Body of pancreas (tissue), 4 donors: ENCODE measurements at regions not wholly inside any gene's neighbourhood (a gene's known extent, or its start where the extent isn't known, plus 50 kb on each side); places are given as distances from the start of the nearest gene placed in this dataset.
"Not testable (repeated sequence)": the region's sequence is repeated elsewhere in the genome, so short reads cannot be mapped to it uniquely, and the experiment has no call there.

Experiments used
- ATAC-seq: fragments of 150-250 bp; one replicate; pipeline ENCODE4 v1.9.1; 2016
- DNase-seq, 4 donors: peaks; one replicate each; pipeline ENCODE4 v3.0.0-alpha.2; 2019
- H3K27ac ChIP-seq, 4 donors: fragments of 200-600 bp; sonication (generic); 1 replicate in 3 of 4; 2 replicates in 1 of 4; pipeline versions ENCODE4 v1.5.1 to v1.6.1; 2016 to 2019; ENCODE audit warnings: mild to moderate bottlenecking in 1 of 4, mixed read lengths in 1 of 4, moderate library complexity in 1 of 4
- H3K27me3 ChIP-seq, 2 donors: fragments of 200-600 bp; sonication (generic); one replicate each; pipeline ENCODE4 v1.6.0; 2016; ENCODE audit warnings: mild to moderate bottlenecking in 1 of 2
- H3K36me3 ChIP-seq, 2 donors: fragments of 200-600 bp; sonication (generic); replicated peaks in 1 of 2; 2 replicates each; pipeline ENCODE4 v1.5.1; 2016; ENCODE audit warnings: low read depth in 2 of 2; ENCODE audit not compliant: insufficient read depth in 1 of 2
- H3K4me1 ChIP-seq: fragments of 200-600 bp; sonication (generic); one replicate; pipeline ENCODE4 v1.6.0; 2016
- H3K4me3 ChIP-seq, 2 donors: fragments of 200-600 bp; sonication (generic); 1 replicate in 1 of 2; 2 replicates in 1 of 2; pipeline ENCODE4 v1.5.1; 2016 to 2019
- H3K9me3 ChIP-seq, 3 donors: fragments of 200-600 bp; sonication (generic); 1 replicate in 2 of 3; 2 replicates in 1 of 3; pipeline ENCODE4 v1.5.1; 2016
- CTCF ChIP-seq, 7 experiments: fragments of 450-650 bp in 4 of 7; fragments of 200-600 bp in 3 of 7; sonication (generic) in 3 of 7; IDR thresholded peaks; one replicate each; pipeline ENCODE4 v1.5.1; 2016 to 2019; ENCODE audit warnings: antibody characterized with exemption in 7 of 7
- POLR2A ChIP-seq, 3 donors: fragments of 450-650 bp; IDR thresholded peaks; one replicate each; pipeline ENCODE4 v1.6.1; 2016; ENCODE audit warnings: antibody characterized with exemption in 3 of 3, mild to moderate bottlenecking in 2 of 3
- WGBS, 2 donors: methylation state at CpG; one replicate each; pipeline ENCODE4 v1.1.5; 2017; 5-methylcytosine and 5-hydroxymethylcytosine counted together
- intact Hi-C: fragments of 100-400 bp; cut with DNase I; formaldehyde crosslinking; loops from one replicate; pipeline ENCODE4 v1.15.1; 2023

GRCh38 chr5:10021248-10021647 is 228.4 kb downstream of the ATPSCKMT start:
- DNase-seq, result no peak
- intact Hi-C loops, result no loop called here
- Histone ChIP-seq H3K4me3 (no peak overlapping the region), H3K36me3 (no peaks in the 10 kb centered on the region), H3K9me3 (peaks cover 0 to 7% (median 0%) of the 10 kb centered on the region in 3 donors), H3K4me1 (no peaks in the 10 kb centered on the region), H3K27me3 (no peaks in the 10 kb centered on the region), H3K27ac (no peak overlapping the region)
- no peak for ATAC-seq
- no peak for TF ChIP-seq POLR2A (IDR thresholded peaks at IDR 0.05)
- TF ChIP-seq CTCF (IDR thresholded peaks at IDR 0.05), result no peak
- 57 to 67% methylated on average over 1 of the region's 1 CpG for WGBS, 2 donors

GRCh38 chr5:10019236-10019635 is 230.5 kb downstream of the ATPSCKMT start:
- WGBS, 2 donors, result 26 to 30% methylated on average over 2 of the region's 2 CpGs
- ATAC-seq (no peak), DNase-seq (no peak)
- Histone ChIP-seq H3K27ac (no peak overlapping the region), H3K9me3 (peaks cover 0 to 7% (median 0%) of the 10 kb centered on the region in 3 donors), H3K4me1 (no peaks in the 10 kb centered on the region), H3K4me3 (no peak overlapping the region), H3K27me3 (no peaks in the 10 kb centered on the region), H3K36me3 (no peaks in the 10 kb centered on the region)
- intact Hi-C loops, result no loop called here
- TF ChIP-seq POLR2A (IDR thresholded peaks at IDR 0.05) (no peak), CTCF (IDR thresholded peaks at IDR 0.05) (no peak)

GRCh38 chr5:10018201-10019069 is 231.3 kb downstream of the ATPSCKMT start:
- intact Hi-C loops, result no loop called here
- TF ChIP-seq POLR2A (IDR thresholded peaks at IDR 0.05) (no peak), CTCF (IDR thresholded peaks at IDR 0.05) (no peak)
- no peak overlapping the region for H3K27ac ChIP-seq
- peaks cover 0 to 7% (median 0%) of the 10 kb centered on the region in 3 donors for H3K9me3 ChIP-seq
- H3K4me1 ChIP-seq, result no peaks in the 10 kb centered on the region
- ATAC-seq (no peak), DNase-seq (no peak)
- H3K4me3 ChIP-seq, result no peak overlapping the region
- no peaks in the 10 kb centered on the region for H3K36me3 ChIP-seq
- H3K27me3 ChIP-seq, result no peaks in the 10 kb centered on the region
- WGBS, 2 donors, result 64 to 73% methylated on average over 5 of the region's 5 CpGs

GRCh38 chr5:10017786-10018185 is 231.9 kb downstream of the ATPSCKMT start:
- 55 to 69% methylated on average over 4 of the region's 4 CpGs for WGBS, 2 donors
- ATAC-seq (no peak), DNase-seq (no peak)

GRCh38 chr5:10016559-10016958 is 233.1 kb downstream of the ATPSCKMT start:
- H3K27ac ChIP-seq, H3K27me3 ChIP-seq, DNase-seq, ATAC-seq, H3K36me3 ChIP-seq, H3K4me1 ChIP-seq, H3K4me3 ChIP-seq, H3K9me3 ChIP-seq, intact Hi-C loops: not testable (repeated sequence)
- WGBS, 2 donors, result 60 to 68% methylated on average over 3 to 8 of the region's 8 CpGs

More at GRCh38 chr5:10017786-10018185, 231.9 kb downstream of the ATPSCKMT start:
- no peak overlapping the region for H3K27ac ChIP-seq
- TF ChIP-seq CTCF (IDR thresholded peaks at IDR 0.05) (no peak), POLR2A (IDR thresholded peaks at IDR 0.05) (no peak)
- H3K9me3 ChIP-seq, result peaks cover 0 to 7% (median 0%) of the 10 kb centered on the region in 3 donors
- H3K4me1 ChIP-seq, result no peaks in the 10 kb centered on the region
- H3K36me3 ChIP-seq, result no peaks in the 10 kb centered on the region
- H3K4me3 ChIP-seq, result no peak overlapping the region
- H3K27me3 ChIP-seq, result no peaks in the 10 kb centered on the region
- intact Hi-C loops, result no loop called here

- WGBS, 2 donors, result 28 to 65% methylated on average over 3 of the region's 3 CpGs
- H3K27me3 ChIP-seq, H3K36me3 ChIP-seq, DNase-seq, H3K27ac ChIP-seq, H3K4me3 ChIP-seq, ATAC-seq, H3K9me3 ChIP-seq, H3K4me1 ChIP-seq, intact Hi-C loops: not testable (repeated sequence)
Observed at GRCh38 chr5:10015681-10016080, 234.0 kb downstream of the ATPSCKMT start.
